ENCODE measurements at regions not wholly inside any gene's neighbourhood (a gene's known extent, or its start where the extent isn't known, plus 50 kb on each side); places are given as distances from the start of the nearest gene placed in this dataset.

DNA sequence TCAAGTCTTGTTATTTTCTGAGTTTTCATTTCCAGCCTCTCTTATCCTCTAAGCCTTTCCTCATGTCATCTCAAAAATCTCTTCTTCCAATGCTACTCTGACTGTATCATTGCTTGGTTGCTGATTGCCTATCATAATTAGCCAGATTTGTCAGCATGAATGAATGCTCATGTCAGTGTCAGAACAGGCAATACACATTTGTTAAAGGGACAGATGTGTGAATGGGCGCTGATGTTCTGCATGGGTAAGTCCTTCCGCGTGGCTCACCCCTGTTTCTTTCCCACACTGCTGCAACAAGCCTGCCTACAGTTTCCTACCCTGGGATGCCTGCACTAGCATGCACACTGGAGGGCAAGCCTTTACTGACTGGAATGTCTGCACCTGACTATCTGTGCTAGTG lies 100.6 kb downstream of the RHOU start:
- DNase-seq = no peak
- Histone ChIP-seq H3K4me3 (no peak overlapping the region), H3K27ac (no peak overlapping the region), H3K4me1 (peaks cover 10 to 29% (median 19%) of the 10 kb centered on the region in 4 donors), H3K9me3 (no peaks in the 10 kb centered on the region), H3K27me3 (no peaks in the 10 kb centered on the region), H3K36me3 (no peaks in the 10 kb centered on the region)
- TF ChIP-seq POLR2AphosphoS5 (IDR thresholded peaks at IDR 0.05) = no peak
- TF ChIP-seq, protein P1, sequence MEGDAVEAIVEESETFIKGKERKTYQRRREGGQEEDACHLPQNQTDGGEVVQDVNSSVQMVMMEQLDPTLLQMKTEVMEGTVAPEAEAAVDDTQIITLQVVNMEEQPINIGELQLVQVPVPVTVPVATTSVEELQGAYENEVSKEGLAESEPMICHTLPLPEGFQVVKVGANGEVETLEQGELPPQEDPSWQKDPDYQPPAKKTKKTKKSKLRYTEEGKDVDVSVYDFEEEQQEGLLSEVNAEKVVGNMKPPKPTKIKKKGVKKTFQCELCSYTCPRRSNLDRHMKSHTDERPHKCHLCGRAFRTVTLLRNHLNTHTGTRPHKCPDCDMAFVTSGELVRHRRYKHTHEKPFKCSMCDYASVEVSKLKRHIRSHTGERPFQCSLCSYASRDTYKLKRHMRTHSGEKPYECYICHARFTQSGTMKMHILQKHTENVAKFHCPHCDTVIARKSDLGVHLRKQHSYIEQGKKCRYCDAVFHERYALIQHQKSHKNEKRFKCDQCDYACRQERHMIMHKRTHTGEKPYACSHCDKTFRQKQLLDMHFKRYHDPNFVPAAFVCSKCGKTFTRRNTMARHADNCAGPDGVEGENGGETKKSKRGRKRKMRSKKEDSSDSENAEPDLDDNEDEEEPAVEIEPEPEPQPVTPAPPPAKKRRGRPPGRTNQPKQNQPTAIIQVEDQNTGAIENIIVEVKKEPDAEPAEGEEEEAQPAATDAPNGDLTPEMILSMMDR (IDR thresholded peaks at IDR 0.05) = no peak
- no peak for TF ChIP-seq POLR2A (IDR thresholded peaks at IDR 0.05)
- no peak for TF ChIP-seq EP300 (IDR thresholded peaks at IDR 0.05)
- ATAC-seq (ENCODE audit: low FRiP score in 2 of 2) = no peak
- WGBS, 2 donors = 94 to 95% methylated on average over 3 of the region's 3 CpGs

- Histone ChIP-seq H3K4me1 (peaks cover 10 to 28% (median 19%) of the 10 kb centered on the region in 4 donors), H3K27ac (no peak overlapping the region), H3K36me3 (no peaks in the 10 kb centered on the region), H3K4me3 (no peak overlapping the region), H3K27me3 (no peaks in the 10 kb centered on the region), H3K9me3 (no peaks in the 10 kb centered on the region)
- TF ChIP-seq EP300 (IDR thresholded peaks at IDR 0.05) (no peak), POLR2AphosphoS5 (IDR thresholded peaks at IDR 0.05) (no peak), POLR2A (IDR thresholded peaks at IDR 0.05) (no peak)
- TF ChIP-seq, protein P1 (IDR thresholded peaks at IDR 0.05) = no peak
- DNase-seq (no peak), ATAC-seq (ENCODE audit: low FRiP score in 2 of 2) (no peak)
- 83 to 87% methylated on average over 3 of the region's 3 CpGs for WGBS, 2 donors
Measured at GRCh38 chr1:228836427-228836826, 101.1 kb downstream of the RHOU start.

DNA sequence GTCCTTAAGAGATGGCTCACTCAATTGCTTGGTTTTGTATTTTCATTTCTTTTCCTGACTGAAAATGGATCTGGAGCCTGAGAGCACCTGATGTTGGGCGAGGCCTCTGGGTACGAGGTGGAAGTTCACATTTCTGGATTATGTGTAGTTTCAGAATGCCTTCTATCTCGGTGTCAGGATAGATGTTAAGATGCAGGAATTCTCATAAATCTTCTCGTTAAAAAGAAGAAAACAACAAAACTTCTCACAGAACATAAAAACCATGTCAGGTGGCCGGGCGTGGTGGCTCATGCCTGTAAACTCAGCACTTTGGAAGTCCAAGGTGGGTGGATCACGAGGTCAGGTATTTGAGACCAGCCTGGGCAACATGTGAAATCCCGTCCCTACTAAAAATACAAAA lies 101.8 kb downstream of the RHOU start:
- Histone ChIP-seq H3K9me3 (no peaks in the 10 kb centered on the region), H3K4me3 (no peak overlapping the region), H3K27ac (peak overlapping the region; percentile 77 to 90 (median 78)), H3K4me1 (peaks cover 10 to 28% (median 19%) of the 10 kb centered on the region in 4 donors), H3K36me3 (no peaks in the 10 kb centered on the region), H3K27me3 (no peaks in the 10 kb centered on the region)
- 89 to 92% methylated on average over 8 of the region's 8 CpGs for WGBS, 2 donors
- no peak for DNase-seq
- ATAC-seq (ENCODE audit: low FRiP score in 2 of 2) = no peak
- no peak for TF ChIP-seq POLR2A (IDR thresholded peaks at IDR 0.05)
- TF ChIP-seq, protein P1 (IDR thresholded peaks at IDR 0.05) = no peak
- TF ChIP-seq EP300 (IDR thresholded peaks at IDR 0.05) = no peak
- TF ChIP-seq POLR2AphosphoS5 (IDR thresholded peaks at IDR 0.05) = no peak

DNA sequence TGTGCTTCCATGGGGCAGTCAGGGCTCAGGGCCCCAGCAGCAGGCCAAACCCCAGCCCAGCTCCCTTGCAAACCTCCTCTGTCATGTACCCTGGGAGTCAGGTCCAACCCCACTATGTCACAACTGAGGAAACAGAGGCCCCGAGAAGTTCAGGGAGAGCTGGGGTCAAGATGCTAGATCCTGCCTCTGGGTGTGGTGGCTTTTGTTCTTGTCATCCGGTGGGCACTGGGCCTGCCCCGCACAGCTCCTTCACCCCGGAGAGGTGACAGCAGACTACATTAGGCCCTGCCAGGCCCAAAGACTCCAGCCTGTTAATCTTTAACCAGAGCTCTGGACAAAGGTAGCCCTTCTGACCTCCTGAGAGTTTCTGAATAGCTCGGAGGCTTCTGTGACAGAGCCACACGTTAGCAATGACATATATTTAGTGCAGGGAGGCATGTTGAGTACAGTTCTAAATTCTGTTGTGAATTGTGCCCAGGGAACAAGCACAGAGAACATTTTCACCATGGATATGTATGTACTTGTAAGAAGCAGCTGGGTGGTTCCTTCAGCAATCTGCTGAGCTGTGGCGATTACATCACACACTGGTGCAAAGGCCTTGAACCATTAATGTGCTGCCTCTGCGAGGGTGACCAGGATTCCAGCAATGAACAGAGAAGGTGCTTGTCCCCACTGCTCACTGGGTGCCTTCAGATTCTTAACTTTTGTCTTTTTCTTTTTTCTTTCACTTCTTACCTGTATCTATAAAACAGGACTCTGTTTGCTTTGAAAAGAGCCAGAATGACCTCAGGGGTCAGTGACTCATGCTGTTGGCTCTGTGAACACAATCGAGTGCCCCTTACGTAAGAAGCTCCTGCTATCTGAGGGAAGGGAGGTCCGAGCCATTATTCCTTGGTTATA lies 102.8 kb downstream of the RHOU start:
- H3K4me3 ChIP-seq = no peak overlapping the region
- no peaks in the 10 kb centered on the region for H3K27me3 ChIP-seq
- DNase-seq (peak; percentile 41 to 86), ATAC-seq (ENCODE audit: low FRiP score in 2 of 2) (peak; percentile 84 to 89)
- TF ChIP-seq EP300 (IDR thresholded peaks at IDR 0.05) (peak in 2 of 4 donors; percentile 13 to 72), POLR2A (IDR thresholded peaks at IDR 0.05) (no peak), POLR2AphosphoS5 (IDR thresholded peaks at IDR 0.05) (peak; percentile 51 to 63)
- TF ChIP-seq, protein P1 (IDR thresholded peaks at IDR 0.05) = no peak
- no peaks in the 10 kb centered on the region for H3K9me3 ChIP-seq
- 35 to 53% methylated on average over 9 to 11 of the region's 11 CpGs for WGBS, 2 donors
- H3K4me1 ChIP-seq = peaks cover 10 to 28% (median 19%) of the 10 kb centered on the region in 4 donors
- H3K27ac ChIP-seq = peak overlapping the region; percentile 77 to 90 (median 78)
- no peaks in the 10 kb centered on the region for H3K36me3 ChIP-seq

Data from upper lobe of left lung (tissue), 6 donors.